ENCODE measurements at regions not wholly inside any gene's neighbourhood (a gene's known extent, or its start where the extent isn't known, plus 50 kb on each side); places are given as distances from the start of the nearest gene placed in this dataset.

- DNase-seq (ENCODE audit: low spot score in 2 of 2), result no peak
- FAIRE-seq, result no peak
These were observed 340.9 kb upstream of the MEOX2 start for GRCh38 chr7:16027396-16027795.

GRCh38 chr7:16026253-16027020 lies 340.0 kb upstream of the MEOX2 start:
- no peak for DNase-seq (ENCODE audit: low spot score in 2 of 2)

GRCh38 chr7:16025696-16026095 lies 339.2 kb upstream of the MEOX2 start:
- FAIRE-seq (no peak), DNase-seq (ENCODE audit: low spot score in 2 of 2) (no peak)

More at GRCh38 chr7:16026253-16027020, 340.0 kb upstream of the MEOX2 start:
- no peak for FAIRE-seq

- FAIRE-seq, result no peak
- DNase-seq (ENCODE audit: low spot score in 2 of 2), result no peak
These were observed 337.0 kb upstream of the MEOX2 start for GRCh38 chr7:16023503-16023902.

- DNase-seq (ENCODE audit: low spot score in 2 of 2), result no peak
- FAIRE-seq, result no peak
These were observed 336.6 kb upstream of the MEOX2 start for GRCh38 chr7:16023046-16023445.

GRCh38 chr7:16021851-16022250 lies 335.4 kb upstream of the MEOX2 start:
- DNase-seq (ENCODE audit: low spot score in 2 of 2) (no peak), FAIRE-seq (no peak)

GRCh38 chr7:16015981-16016380 lies 329.5 kb upstream of the MEOX2 start:
- FAIRE-seq, result no peak

GRCh38 chr7:16014031-16014430 lies 327.5 kb upstream of the MEOX2 start:
- DNase-seq (ENCODE audit: low spot score in 2 of 2) (no peak), FAIRE-seq (no peak)

More at GRCh38 chr7:16015981-16016380, 329.5 kb upstream of the MEOX2 start:
- no peak for DNase-seq (ENCODE audit: low spot score in 2 of 2)

GRCh38 chr7:16007911-16008310 lies 321.4 kb upstream of the MEOX2 start:
- FAIRE-seq (no peak), DNase-seq (ENCODE audit: low spot score in 2 of 2) (no peak)

GRCh38 chr7:16004702-16005101 lies 318.2 kb upstream of the MEOX2 start:
- FAIRE-seq (no peak), DNase-seq (ENCODE audit: low spot score in 2 of 2) (no peak)

- no peak for FAIRE-seq
- no peak for DNase-seq (ENCODE audit: low spot score in 2 of 2)
These were observed 315.0 kb upstream of the MEOX2 start for GRCh38 chr7:16001477-16001876.

- DNase-seq (ENCODE audit: low spot score in 2 of 2) (no peak), FAIRE-seq (peak; percentile 75)
These were observed 312.1 kb upstream of the MEOX2 start for GRCh38 chr7:15998617-15999016.

- FAIRE-seq (no peak), DNase-seq (ENCODE audit: low spot score in 2 of 2) (no peak)
These were observed 308.5 kb upstream of the MEOX2 start for GRCh38 chr7:15995027-15995426.

- DNase-seq (ENCODE audit: low spot score in 2 of 2), result no peak
- no peak for FAIRE-seq
These were observed 302.7 kb upstream of the MEOX2 start for GRCh38 chr7:15989194-15989593.

GRCh38 chr7:15985587-15986384 lies 299.3 kb upstream of the MEOX2 start:
- DNase-seq (ENCODE audit: low spot score in 2 of 2), result no peak
- FAIRE-seq, result no peak

GRCh38 chr7:15977663-15978062 lies 291.2 kb upstream of the MEOX2 start:
- FAIRE-seq (no peak), DNase-seq (ENCODE audit: low spot score in 2 of 2) (no peak)

GRCh38 chr7:15972862-15973275 lies 286.4 kb upstream of the MEOX2 start:
- FAIRE-seq (no peak), DNase-seq (ENCODE audit: low spot score in 2 of 2) (no peak)

GRCh38 chr7:15967551-15967950 lies 281.1 kb upstream of the MEOX2 start:
- FAIRE-seq (no peak), DNase-seq (ENCODE audit: low spot score in 2 of 2) (no peak)

GRCh38 chr7:15967121-15967520 lies 280.6 kb upstream of the MEOX2 start:
- no peak for DNase-seq (ENCODE audit: low spot score in 2 of 2)
- FAIRE-seq, result no peak

GRCh38 chr7:15963206-15963605 lies 276.7 kb upstream of the MEOX2 start:
- no peak for DNase-seq (ENCODE audit: low spot score in 2 of 2)
- no peak for FAIRE-seq

- FAIRE-seq, result no peak
- no peak for DNase-seq (ENCODE audit: low spot score in 2 of 2)
These were observed 268.3 kb upstream of the MEOX2 start for GRCh38 chr7:15954671-15955354.

Data from frontal cortex (tissue), 3 donors.